ENCODE measurements at regions not wholly inside any gene's neighbourhood (a gene's known extent, or its start where the extent isn't known, plus 50 kb on each side); places are given as distances from the start of the nearest gene placed in this dataset.

GRCh38 chr20:1829531-1829930 lies 65.7 kb upstream of the SIRPA start:
- TF ChIP-seq CTCF (IDR thresholded peaks at IDR 0.05; ENCODE audit: extremely low read depth, missing control alignments): no peak
- DNase-seq (ENCODE audit: low spot score): no peak

- TF ChIP-seq CTCF (IDR thresholded peaks at IDR 0.05; ENCODE audit: extremely low read depth, missing control alignments): no peak
Measured at GRCh38 chr20:1828786-1829131, 66.4 kb upstream of the SIRPA start.

GRCh38 chr20:1827974-1828785 lies 67.0 kb upstream of the SIRPA start:
- TF ChIP-seq CTCF (IDR thresholded peaks at IDR 0.05; ENCODE audit: extremely low read depth, missing control alignments): no peak
- DNase-seq (ENCODE audit: low spot score): no peak

More at GRCh38 chr20:1828786-1829131, 66.4 kb upstream of the SIRPA start:
- DNase-seq (ENCODE audit: low spot score): no peak

- TF ChIP-seq CTCF (IDR thresholded peaks at IDR 0.05; ENCODE audit: extremely low read depth, missing control alignments): no peak
- DNase-seq (ENCODE audit: low spot score): no peak
Measured at GRCh38 chr20:1827510-1827973, 67.7 kb upstream of the SIRPA start.

- no peak for TF ChIP-seq CTCF (IDR thresholded peaks at IDR 0.05; ENCODE audit: extremely low read depth, missing control alignments)
- DNase-seq (ENCODE audit: low spot score): no peak
Measured at GRCh38 chr20:1825938-1826445, 69.2 kb upstream of the SIRPA start.

- no peak for DNase-seq (ENCODE audit: low spot score)
- no peak for TF ChIP-seq CTCF (IDR thresholded peaks at IDR 0.05; ENCODE audit: extremely low read depth, missing control alignments)
Measured at GRCh38 chr20:1825507-1825906, 69.7 kb upstream of the SIRPA start.

GRCh38 chr20:1824834-1825233 lies 70.4 kb upstream of the SIRPA start:
- no peak for TF ChIP-seq CTCF (IDR thresholded peaks at IDR 0.05; ENCODE audit: extremely low read depth, missing control alignments)

More at GRCh38 chr20:1824834-1825233, 70.4 kb upstream of the SIRPA start:
- no peak for DNase-seq (ENCODE audit: low spot score)

Data from GM20000 (cell line).